ENCODE measurements at regions not wholly inside any gene's neighbourhood (a gene's known extent, or its start where the extent isn't known, plus 50 kb on each side); places are given as distances from the start of the nearest gene placed in this dataset.

DNA sequence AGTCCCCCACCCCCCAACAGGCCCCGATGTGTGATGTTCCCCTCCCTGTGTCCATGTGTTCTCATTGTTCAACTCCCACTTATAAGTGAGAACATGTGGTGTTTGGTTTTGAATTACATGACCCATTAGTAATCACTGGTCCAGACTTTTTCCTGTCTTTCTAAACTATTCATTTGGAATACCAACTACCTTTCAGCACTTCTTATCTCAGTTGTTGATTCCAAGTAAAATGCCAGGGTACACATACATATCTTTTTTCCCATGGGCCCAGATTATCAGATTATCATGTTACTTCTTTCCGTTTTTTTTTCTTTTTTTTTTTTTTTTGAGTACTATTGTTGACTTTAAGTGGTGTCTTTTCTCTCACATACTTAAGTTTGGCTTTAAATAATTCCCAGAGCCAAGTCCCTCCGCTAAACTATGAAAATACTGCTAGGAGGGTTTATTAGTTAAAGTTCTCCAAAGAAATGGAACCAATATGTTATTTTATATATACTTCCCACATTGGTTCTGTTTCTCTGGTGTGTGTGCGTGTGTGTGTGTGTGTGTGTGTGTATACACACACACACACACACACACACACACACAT lies 389.3 kb downstream of the IRS1 start:
- no peak for TF ChIP-seq PAX5 (IDR thresholded peaks at IDR 0.05; ENCODE audit: insufficient read depth, low read length, severe bottlenecking)
- TF ChIP-seq POLR2A (IDR thresholded peaks at IDR 0.05; ENCODE audit: low read depth, low read length): no peak
- no peak for TF ChIP-seq POLR2AphosphoS5 (IDR thresholded peaks at IDR 0.05; ENCODE audit: low read depth, low read length)
- no peak for TF ChIP-seq TAF1 (IDR thresholded peaks at IDR 0.05; ENCODE audit: low read depth, low read length)
